ENCODE measurements at regions not wholly inside any gene's neighbourhood (a gene's known extent, or its start where the extent isn't known, plus 50 kb on each side); places are given as distances from the start of the nearest gene placed in this dataset.
"Not testable (repeated sequence)": the region's sequence is repeated elsewhere in the genome, so short reads cannot be mapped to it uniquely, and the experiment has no call there.

- DNase-seq, result no peak
Measured at GRCh38 chr7:45413419-45413818, 160.7 kb upstream of the ADCY1 start.

DNA sequence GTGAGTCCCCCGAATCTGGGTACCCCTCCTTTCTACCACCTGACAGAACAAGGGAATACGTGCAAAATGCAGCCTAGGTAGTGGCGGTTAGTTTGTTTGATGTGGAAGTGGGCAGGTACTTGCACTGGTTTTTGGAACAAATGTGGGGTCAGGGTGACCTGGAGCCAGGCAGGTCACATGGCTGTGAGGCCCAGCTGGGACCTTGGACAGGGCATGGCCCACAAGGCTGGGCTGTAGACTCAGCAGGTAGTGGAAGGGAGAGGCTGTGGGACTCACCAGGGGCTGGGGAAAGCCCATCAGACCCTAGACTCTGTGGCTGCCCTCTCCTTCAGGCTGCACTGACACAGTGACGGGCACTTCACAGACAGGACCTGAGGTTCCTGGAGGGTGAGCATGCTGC is 159.9 kb upstream of the ADCY1 start:
- DNase-seq, result no peak

DNA sequence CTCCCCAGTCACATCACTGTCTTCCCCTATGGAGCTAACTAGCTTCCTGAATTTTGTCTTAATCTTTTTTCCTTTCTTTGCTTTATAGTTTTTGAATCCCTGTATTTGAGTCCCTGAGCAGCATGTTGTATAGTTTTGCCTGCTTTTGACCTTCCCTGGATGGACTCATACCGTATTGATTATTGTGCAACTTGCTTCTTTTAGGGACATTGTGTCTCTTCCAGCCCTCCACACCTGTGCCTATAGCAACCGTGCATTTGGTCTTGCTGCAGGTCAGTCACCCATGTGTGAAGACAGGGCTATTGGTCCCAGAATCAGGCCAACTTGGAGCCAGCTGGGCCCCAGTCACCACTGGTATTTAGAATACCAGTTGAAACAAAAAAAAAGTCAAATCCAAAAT is 158.9 kb upstream of the ADCY1 start:
- DNase-seq, result no peak

DNA sequence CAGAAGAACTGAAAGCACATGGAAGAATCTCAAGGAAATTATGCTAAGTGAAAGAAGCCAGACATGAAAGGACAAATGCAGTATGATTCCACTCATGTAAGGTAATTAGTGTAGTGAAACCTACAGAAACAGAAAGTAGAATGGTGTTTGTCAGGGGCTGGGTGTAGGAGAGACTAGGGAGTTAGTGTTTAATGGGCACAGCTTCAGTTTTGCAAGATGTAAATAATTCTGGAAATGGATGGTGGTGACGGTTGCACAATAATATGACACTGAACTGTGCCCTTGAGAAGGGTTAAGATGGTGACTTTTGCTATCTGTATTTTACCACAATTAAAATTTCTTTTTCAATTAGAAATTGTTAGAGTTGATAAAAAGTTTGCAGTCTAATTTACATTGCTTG is 157.3 kb upstream of the ADCY1 start:
- DNase-seq, result no peak

DNA sequence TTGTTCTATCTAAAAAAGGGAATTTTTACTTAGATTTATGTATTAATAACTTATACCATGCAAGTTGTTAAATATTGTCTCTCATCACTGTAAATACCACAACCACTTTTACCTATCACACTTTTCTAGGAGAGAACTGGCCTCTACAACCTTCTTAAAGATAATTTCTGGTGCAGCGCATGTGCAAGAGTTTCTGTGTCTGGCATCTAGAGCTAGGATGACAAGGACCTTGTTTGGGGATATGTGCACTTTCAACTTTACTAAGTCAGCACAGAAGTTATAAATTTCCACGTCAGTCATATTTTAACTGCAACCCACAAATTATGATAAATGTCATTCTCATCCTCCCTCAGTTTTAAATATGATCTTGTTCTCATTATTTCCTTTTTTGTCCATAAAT is 156.9 kb upstream of the ADCY1 start:
- DNase-seq, result no peak

- DNase-seq, result no peak
Measured at GRCh38 chr7:45417735-45418134, 156.4 kb upstream of the ADCY1 start.

DNA sequence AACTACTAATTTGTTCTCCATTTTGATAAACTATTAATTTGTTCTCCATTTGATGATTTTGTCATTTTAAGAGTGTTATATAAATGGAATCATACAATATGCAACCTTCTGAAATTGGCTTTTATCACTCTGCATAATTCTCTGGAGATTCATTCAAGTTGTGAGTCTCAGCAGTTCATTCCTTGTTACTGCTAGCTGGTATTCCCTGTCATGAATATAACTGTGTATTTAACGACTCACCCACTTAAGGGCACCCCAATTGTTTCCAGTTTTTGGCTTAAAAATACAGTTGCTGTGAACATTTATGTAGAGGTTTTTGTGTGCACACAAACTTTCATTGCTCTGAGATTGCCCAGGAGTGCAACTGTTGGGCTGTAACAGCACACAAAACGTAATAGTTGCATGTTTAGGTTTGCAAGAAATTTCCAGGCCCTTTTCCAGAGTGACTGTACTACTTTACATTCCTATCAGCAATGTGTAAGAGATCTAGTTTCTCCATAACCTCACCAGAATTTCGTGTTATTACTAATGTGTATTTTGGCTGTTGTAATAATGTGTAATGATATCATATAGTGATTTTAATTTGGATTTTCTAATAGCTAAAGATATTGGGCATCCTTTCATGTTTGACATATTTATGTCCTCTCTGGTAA is 153.2 kb upstream of the ADCY1 start:
- peak; percentile 65 for DNase-seq

DNA sequence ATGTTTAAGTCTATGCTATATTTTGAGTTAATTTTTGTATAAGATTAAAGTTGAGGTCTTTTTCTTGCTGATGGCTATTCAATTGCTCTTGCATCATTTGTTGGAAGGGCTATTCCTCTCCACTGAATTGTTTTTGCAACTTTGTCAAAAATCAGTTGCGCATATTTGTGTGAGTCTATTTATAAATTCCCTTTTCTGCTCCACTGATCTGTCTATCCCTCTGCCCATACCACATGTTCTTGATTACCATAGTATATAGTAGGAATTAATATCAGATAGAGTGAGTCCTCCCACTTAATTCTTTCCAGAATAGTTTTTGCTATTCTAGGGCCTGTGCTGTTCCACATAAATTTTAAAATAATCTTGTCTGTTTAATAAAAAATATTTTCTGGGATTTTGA is 152.4 kb upstream of the ADCY1 start:
- DNase-seq, result peak; percentile 47

- DNase-seq, result no peak
Measured at GRCh38 chr7:45430397-45430796, 143.8 kb upstream of the ADCY1 start.

DNA sequence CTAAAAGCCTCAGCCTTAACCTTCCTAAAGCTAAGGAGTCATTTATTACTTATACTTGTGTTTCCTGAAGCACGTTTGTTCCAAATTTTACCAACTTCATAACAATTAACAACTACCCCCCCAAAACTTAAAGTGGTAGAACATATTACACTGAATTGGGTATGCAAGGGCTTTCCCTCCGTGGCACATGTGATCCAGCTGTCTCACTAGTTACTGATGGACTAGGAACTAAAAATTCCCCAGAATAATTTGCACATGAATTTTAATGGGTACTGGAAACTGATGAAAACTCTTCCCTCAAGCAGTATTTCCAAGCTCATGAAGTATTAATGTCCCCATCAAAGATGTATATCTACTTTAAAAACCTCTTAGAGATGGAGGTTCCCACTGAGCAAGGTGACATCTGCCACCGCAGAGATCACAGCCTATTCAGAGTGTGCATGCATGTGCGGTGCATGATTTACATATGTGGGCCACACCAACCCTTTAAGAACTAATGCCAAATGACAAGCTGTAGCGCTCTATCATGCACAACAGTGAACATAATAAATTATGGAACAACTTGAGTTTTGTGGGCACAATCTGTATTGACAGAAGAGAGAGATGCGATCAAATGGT is 139.9 kb upstream of the ADCY1 start:
- DNase-seq, result peak; percentile 85

DNA sequence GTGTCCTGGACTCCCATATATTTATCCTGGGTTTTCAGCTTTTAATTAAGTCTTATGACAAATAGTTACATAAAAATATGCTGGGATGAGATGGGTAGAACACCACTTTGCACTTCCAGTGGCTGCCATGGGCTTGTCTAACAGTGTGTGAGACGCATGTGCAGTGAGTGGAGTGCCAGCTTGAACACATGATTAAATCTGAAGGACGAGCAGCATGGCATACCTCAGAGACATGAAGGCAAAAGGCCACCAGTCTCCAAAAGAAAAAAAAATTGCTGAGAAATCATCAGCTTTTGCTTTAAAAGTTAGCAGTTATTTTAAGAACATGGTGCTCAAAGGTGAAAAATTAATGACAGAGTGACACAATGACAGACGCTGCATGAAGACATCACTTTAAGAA is 139.0 kb upstream of the ADCY1 start:
- peak; percentile 66 for DNase-seq

- DNase-seq, result no peak
Measured at GRCh38 chr7:45435846-45436245, 138.3 kb upstream of the ADCY1 start.

DNA sequence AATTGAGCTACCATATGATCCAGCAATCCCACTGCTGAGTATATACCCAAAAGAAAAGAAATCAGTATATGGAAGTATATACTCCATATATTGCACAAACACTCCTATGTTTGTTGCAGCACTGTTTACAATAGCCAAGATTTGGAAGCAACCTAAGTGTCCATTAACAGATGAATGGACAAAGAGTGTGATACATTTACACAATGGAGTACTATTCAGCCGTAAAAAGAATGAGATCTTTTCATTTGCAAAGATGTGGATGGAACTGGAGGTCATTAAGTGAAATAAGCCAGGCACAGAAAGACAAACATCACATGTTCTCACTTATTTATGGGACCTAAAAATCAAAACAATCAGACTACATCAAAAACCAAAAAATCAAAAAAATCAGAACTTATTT is 133.4 kb upstream of the ADCY1 start:
- DNase-seq, result not testable (repeated sequence)

DNA sequence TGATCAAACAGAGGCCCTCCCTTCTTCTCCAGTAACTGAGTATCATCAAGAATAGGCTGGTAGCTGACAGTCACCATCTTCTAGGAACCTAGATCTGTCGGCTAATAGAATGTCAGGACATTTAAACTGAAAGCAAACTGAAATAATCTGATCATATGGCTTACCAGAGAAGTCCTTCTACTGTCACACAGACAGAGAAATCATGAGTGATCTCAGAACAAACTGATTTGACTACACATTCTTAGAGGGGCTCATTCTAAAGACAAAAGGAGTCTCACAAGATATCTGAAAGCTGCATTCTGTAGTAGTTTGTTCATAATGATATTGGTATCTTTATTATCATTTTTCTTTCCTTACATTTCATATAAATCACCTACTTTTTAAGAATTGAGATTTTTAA is 130.9 kb upstream of the ADCY1 start:
- no peak for DNase-seq

GRCh38 chr7:45446195-45446944 is 127.8 kb upstream of the ADCY1 start:
- DNase-seq, result no peak

DNA sequence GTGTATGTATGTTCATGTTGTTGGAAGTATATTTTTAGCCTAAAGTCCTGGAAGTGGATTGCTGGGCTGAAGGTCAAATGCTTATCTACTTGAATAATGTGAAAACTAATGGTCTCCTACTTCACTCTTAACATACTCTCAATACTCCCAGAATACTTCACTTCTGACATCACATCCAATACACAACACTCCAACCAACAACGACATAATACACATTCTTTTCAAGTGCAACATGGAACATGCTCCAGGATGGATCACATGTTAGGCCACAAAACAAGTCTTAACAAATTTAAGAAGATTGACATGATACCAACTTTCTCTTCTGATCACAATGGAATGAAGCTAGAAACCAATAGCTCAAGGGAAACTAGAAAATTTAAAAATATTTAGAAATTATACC is 126.9 kb upstream of the ADCY1 start:
- no peak for DNase-seq

- no peak for DNase-seq
Measured at GRCh38 chr7:45450571-45451204, 123.5 kb upstream of the ADCY1 start.

- no peak for DNase-seq
Measured at GRCh38 chr7:45451342-45452035, 122.7 kb upstream of the ADCY1 start.

GRCh38 chr7:45454771-45455170 is 119.4 kb upstream of the ADCY1 start:
- no peak for DNase-seq

DNA sequence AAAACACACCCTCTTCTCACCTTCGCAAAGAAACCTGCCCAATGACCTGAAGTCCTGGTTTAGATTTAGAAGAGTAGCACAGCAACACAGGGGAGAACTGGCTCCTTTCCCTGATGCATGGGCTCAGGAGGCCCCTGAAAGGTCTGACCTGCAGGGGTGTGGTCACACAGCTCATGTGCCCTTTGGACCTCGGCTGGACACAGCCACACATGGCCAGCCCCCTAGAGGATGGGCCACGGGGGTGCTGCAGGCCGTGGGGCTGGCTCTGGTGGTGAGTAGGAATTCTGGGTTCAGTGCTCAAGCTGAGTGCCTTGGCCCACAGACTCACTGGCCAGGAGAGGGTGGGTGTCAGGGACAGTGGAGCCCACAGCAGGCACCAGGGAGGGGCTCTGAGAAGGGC is 118.5 kb upstream of the ADCY1 start:
- DNase-seq, result no peak

- DNase-seq, result peak; percentile 16
Measured at GRCh38 chr7:45456105-45456504, 118.1 kb upstream of the ADCY1 start.

DNA sequence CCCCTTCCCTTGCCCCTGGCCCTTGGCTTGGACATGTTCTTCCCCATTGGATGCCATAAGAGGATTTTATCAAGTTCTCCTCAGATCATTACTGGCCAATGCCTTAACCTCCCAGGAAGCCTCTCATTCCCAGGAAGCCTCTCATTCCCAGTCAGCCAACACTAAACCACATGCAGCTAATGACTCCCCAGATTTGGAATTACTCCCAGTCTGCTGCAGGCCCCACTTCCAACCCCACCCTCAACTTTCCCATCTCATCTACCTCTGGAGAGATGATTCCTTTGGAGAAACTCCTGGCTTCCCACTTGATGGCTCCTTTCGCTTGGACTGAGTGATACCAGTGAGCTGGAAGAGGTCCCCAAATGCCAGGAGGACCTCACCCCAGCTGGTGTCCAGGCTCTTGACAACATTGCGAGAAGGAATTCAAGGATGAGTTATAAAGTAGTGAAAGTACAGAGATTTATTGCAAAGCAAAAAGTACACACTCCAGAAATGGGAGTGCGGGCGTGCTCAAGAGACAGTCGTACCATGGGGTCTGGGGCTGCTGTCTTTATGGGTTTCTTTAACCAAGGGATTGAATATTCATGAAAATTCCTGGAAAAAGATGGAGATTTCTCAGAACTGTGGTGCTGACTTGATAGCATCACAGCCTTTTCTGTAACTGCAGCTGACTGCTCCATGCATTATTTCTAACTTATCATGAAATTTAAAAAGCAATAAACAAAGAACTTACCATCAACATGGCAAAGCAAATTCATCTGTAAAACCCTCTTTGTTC is 117.2 kb upstream of the ADCY1 start:
- no peak for DNase-seq

Measured in eye (tissue), 1 donor.